ENCODE measurements at regions not wholly inside any gene's neighbourhood (a gene's known extent, or its start where the extent isn't known, plus 50 kb on each side); places are given as distances from the start of the nearest gene placed in this dataset.

GRCh38 chr2:217562871-217563480, 439.8 kb downstream of the TNS1 start:
- in situ Hi-C loops (cut with MboI; ENCODE audit: low pct_unique_long_range_greater_than_20kb, low sequenced_read_pairs), result no loop called here
- no peak for DNase-seq

GRCh38 chr2:217559084-217559483, 443.7 kb downstream of the TNS1 start:
- in situ Hi-C loops (cut with MboI; ENCODE audit: low pct_unique_long_range_greater_than_20kb, low sequenced_read_pairs), result no loop called here
- DNase-seq, result no peak

GRCh38 chr2:217555081-217555876, 447.5 kb downstream of the TNS1 start:
- in situ Hi-C loops (cut with MboI; ENCODE audit: low pct_unique_long_range_greater_than_20kb, low sequenced_read_pairs), result no loop called here
- no peak for DNase-seq

- DNase-seq, result no peak
- in situ Hi-C loops (cut with MboI; ENCODE audit: low pct_unique_long_range_greater_than_20kb, low sequenced_read_pairs), result no loop called here
Measured at GRCh38 chr2:217553679-217554078, 449.1 kb downstream of the TNS1 start.

- in situ Hi-C loops (cut with MboI; ENCODE audit: low pct_unique_long_range_greater_than_20kb, low sequenced_read_pairs), result no loop called here
- DNase-seq, result no peak
Measured at GRCh38 chr2:217553202-217553601, 449.6 kb downstream of the TNS1 start.

GRCh38 chr2:217552081-217552480, 450.7 kb downstream of the TNS1 start:
- in situ Hi-C loops (cut with MboI; ENCODE audit: low pct_unique_long_range_greater_than_20kb, low sequenced_read_pairs), result no loop called here
- no peak for DNase-seq

- in situ Hi-C loops (cut with MboI; ENCODE audit: low pct_unique_long_range_greater_than_20kb, low sequenced_read_pairs), result no loop called here
Measured at GRCh38 chr2:217551252-217551899, 451.4 kb downstream of the TNS1 start.

GRCh38 chr2:217539126-217539525, 463.7 kb downstream of the TNS1 start:
- DNase-seq, result no peak
- in situ Hi-C loops (cut with MboI; ENCODE audit: low pct_unique_long_range_greater_than_20kb, low sequenced_read_pairs), result no loop called here

More at GRCh38 chr2:217551252-217551899, 451.4 kb downstream of the TNS1 start:
- DNase-seq, result no peak

- in situ Hi-C loops (cut with MboI; ENCODE audit: low pct_unique_long_range_greater_than_20kb, low sequenced_read_pairs), result no loop called here
- DNase-seq, result no peak
Measured at GRCh38 chr2:217538719-217539118, 464.1 kb downstream of the TNS1 start.

GRCh38 chr2:217535957-217536708, 466.7 kb downstream of the TNS1 start:
- DNase-seq, result no peak
- in situ Hi-C loops (cut with MboI; ENCODE audit: low pct_unique_long_range_greater_than_20kb, low sequenced_read_pairs), result no loop called here

- no peak for DNase-seq
- in situ Hi-C loops (cut with MboI; ENCODE audit: low pct_unique_long_range_greater_than_20kb, low sequenced_read_pairs), result no loop called here
Measured at GRCh38 chr2:217530392-217531090, 472.3 kb downstream of the TNS1 start.

- DNase-seq, result no peak
- in situ Hi-C loops (cut with MboI; ENCODE audit: low pct_unique_long_range_greater_than_20kb, low sequenced_read_pairs), result no loop called here
Measured at GRCh38 chr2:217529271-217529670, 473.5 kb downstream of the TNS1 start.

- in situ Hi-C loops (cut with MboI; ENCODE audit: low pct_unique_long_range_greater_than_20kb, low sequenced_read_pairs), result no loop called here
- DNase-seq, result no peak
Measured at GRCh38 chr2:217527590-217528202, 475.1 kb downstream of the TNS1 start.

GRCh38 chr2:217525076-217525475, 477.7 kb downstream of the TNS1 start:
- DNase-seq, result no peak
- in situ Hi-C loops (cut with MboI; ENCODE audit: low pct_unique_long_range_greater_than_20kb, low sequenced_read_pairs), result no loop called here

GRCh38 chr2:217523286-217523685, 479.5 kb downstream of the TNS1 start:
- no peak for DNase-seq
- in situ Hi-C loops (cut with MboI; ENCODE audit: low pct_unique_long_range_greater_than_20kb, low sequenced_read_pairs), result loop anchor here (25.0 kb wide), 1 partner anchor 811 kb away; no protein-coding TSS in a partner anchor

- in situ Hi-C loops (cut with MboI; ENCODE audit: low pct_unique_long_range_greater_than_20kb, low sequenced_read_pairs), result loop anchor here (25.0 kb wide), 1 partner anchor 810 kb away; no protein-coding TSS in a partner anchor
- DNase-seq, result no peak
Measured at GRCh38 chr2:217521820-217522219, 481.0 kb downstream of the TNS1 start.

- DNase-seq, result no peak
- in situ Hi-C loops (cut with MboI; ENCODE audit: low pct_unique_long_range_greater_than_20kb, low sequenced_read_pairs), result loop anchor here (25.0 kb wide), 1 partner anchor 808 kb away; no protein-coding TSS in a partner anchor
Measured at GRCh38 chr2:217520356-217521010, 482.3 kb downstream of the TNS1 start.

- DNase-seq, result no peak
- in situ Hi-C loops (cut with MboI; ENCODE audit: low pct_unique_long_range_greater_than_20kb, low sequenced_read_pairs), result loop anchor here (25.0 kb wide), 1 partner anchor 805 kb away; no protein-coding TSS in a partner anchor
Measured at GRCh38 chr2:217517402-217517801, 485.4 kb downstream of the TNS1 start.

Data from KBM-7 (cell line).